ENCODE measurements at regions not wholly inside any gene's neighbourhood (a gene's known extent, or its start where the extent isn't known, plus 50 kb on each side); places are given as distances from the start of the nearest gene placed in this dataset.

GRCh38 chr16:52101246-52101645 is 445.7 kb downstream of the TOX3 start:
- no peak overlapping the region for H3K27ac ChIP-seq (ENCODE audit: low read depth, low read length)
- no peak for TF ChIP-seq CTCF (IDR thresholded peaks at IDR 0.05; ENCODE audit: extremely low read depth, low read depth, low read length)
- H3K36me3 ChIP-seq (ENCODE audit: insufficient read depth, low read length), result no peaks in the 10 kb centered on the region
- H3K27me3 ChIP-seq (ENCODE audit: insufficient read depth, low read length), result no peaks in the 10 kb centered on the region
- no peaks in the 10 kb centered on the region for H3K79me2 ChIP-seq (ENCODE audit: insufficient read depth, low read length)
- no peak overlapping the region for H3K4me2 ChIP-seq (ENCODE audit: insufficient read depth, low read length)
- H3K9me3 ChIP-seq (ENCODE audit: low read depth, low read length), result no peaks in the 10 kb centered on the region
- no peak overlapping the region for H2AFZ ChIP-seq (ENCODE audit: low read length)
- no peaks in the 10 kb centered on the region for H3K4me1 ChIP-seq (ENCODE audit: insufficient read depth, low read length)
- H3K4me3 ChIP-seq (ENCODE audit: insufficient read depth, low read length), result no peak overlapping the region
- no peaks in the 10 kb centered on the region for H4K20me1 ChIP-seq (ENCODE audit: insufficient read depth, low read length)
- DNase-seq (ENCODE audit: insufficient read length, low spot score, missing footprints), result no peak

GRCh38 chr16:52099382-52099781 is 447.6 kb downstream of the TOX3 start:
- no peaks in the 10 kb centered on the region for H3K27me3 ChIP-seq (ENCODE audit: insufficient read depth, low read length)
- no peaks in the 10 kb centered on the region for H3K4me1 ChIP-seq (ENCODE audit: insufficient read depth, low read length)
- no peak overlapping the region for H3K4me3 ChIP-seq (ENCODE audit: insufficient read depth, low read length)
- H3K36me3 ChIP-seq (ENCODE audit: insufficient read depth, low read length), result no peaks in the 10 kb centered on the region
- DNase-seq (ENCODE audit: insufficient read length, low spot score, missing footprints), result no peak
- no peak for TF ChIP-seq CTCF (IDR thresholded peaks at IDR 0.05; ENCODE audit: extremely low read depth, low read depth, low read length)
- no peak overlapping the region for H2AFZ ChIP-seq (ENCODE audit: low read length)
- no peaks in the 10 kb centered on the region for H3K9me3 ChIP-seq (ENCODE audit: low read depth, low read length)
- no peak overlapping the region for H3K27ac ChIP-seq (ENCODE audit: low read depth, low read length)
- no peaks in the 10 kb centered on the region for H4K20me1 ChIP-seq (ENCODE audit: insufficient read depth, low read length)
- H3K4me2 ChIP-seq (ENCODE audit: insufficient read depth, low read length), result no peak overlapping the region
- no peaks in the 10 kb centered on the region for H3K79me2 ChIP-seq (ENCODE audit: insufficient read depth, low read length)

- Histone ChIP-seq H4K20me1 (ENCODE audit: insufficient read depth, low read length) (no peaks in the 10 kb centered on the region), H3K27ac (ENCODE audit: low read depth, low read length) (no peak overlapping the region), H3K4me3 (ENCODE audit: insufficient read depth, low read length) (no peak overlapping the region), H3K4me1 (ENCODE audit: insufficient read depth, low read length) (no peaks in the 10 kb centered on the region), H3K79me2 (ENCODE audit: insufficient read depth, low read length) (no peaks in the 10 kb centered on the region), H3K27me3 (ENCODE audit: insufficient read depth, low read length) (no peaks in the 10 kb centered on the region), H3K36me3 (ENCODE audit: insufficient read depth, low read length) (no peaks in the 10 kb centered on the region), H2AFZ (ENCODE audit: low read length) (no peak overlapping the region), H3K9me3 (ENCODE audit: low read depth, low read length) (no peaks in the 10 kb centered on the region), H3K4me2 (ENCODE audit: insufficient read depth, low read length) (no peak overlapping the region)
- no peak for DNase-seq (ENCODE audit: insufficient read length, low spot score, missing footprints)
- TF ChIP-seq CTCF (IDR thresholded peaks at IDR 0.05; ENCODE audit: extremely low read depth, low read depth, low read length), result no peak
These were observed 451.5 kb downstream of the TOX3 start for GRCh38 chr16:52095471-52095870.

- Histone ChIP-seq H3K79me2 (ENCODE audit: insufficient read depth, low read length) (no peaks in the 10 kb centered on the region), H3K27ac (ENCODE audit: low read depth, low read length) (no peak overlapping the region), H3K4me1 (ENCODE audit: insufficient read depth, low read length) (no peaks in the 10 kb centered on the region), H3K9me3 (ENCODE audit: low read depth, low read length) (no peaks in the 10 kb centered on the region), H4K20me1 (ENCODE audit: insufficient read depth, low read length) (no peaks in the 10 kb centered on the region), H3K4me2 (ENCODE audit: insufficient read depth, low read length) (no peak overlapping the region), H3K4me3 (ENCODE audit: insufficient read depth, low read length) (no peak overlapping the region), H2AFZ (ENCODE audit: low read length) (no peak overlapping the region), H3K27me3 (ENCODE audit: insufficient read depth, low read length) (no peaks in the 10 kb centered on the region), H3K36me3 (ENCODE audit: insufficient read depth, low read length) (no peaks in the 10 kb centered on the region)
- peak; percentile 41 for DNase-seq (ENCODE audit: insufficient read length, low spot score, missing footprints)
- TF ChIP-seq CTCF (IDR thresholded peaks at IDR 0.05; ENCODE audit: extremely low read depth, low read depth, low read length), result no peak
These were observed 454.8 kb downstream of the TOX3 start for GRCh38 chr16:52092126-52092525.
